WTC11 (cell line): ENCODE measurements at regions not wholly inside any gene's neighbourhood (a gene's known extent, or its start where the extent isn't known, plus 50 kb on each side); places are given as distances from the start of the nearest gene placed in this dataset.

Source experiments
- CREB1 ChIP-seq: sonication (generic); formaldehyde crosslinking; IDR thresholded peaks from 2 replicates; pipeline ENCODE4 v1.8.0; 2023; ENCODE audit warnings: mild to moderate bottlenecking, missing genetic modification reagents
- NFYB ChIP-seq: sonication (generic); formaldehyde crosslinking; conservative IDR thresholded peaks from 2 replicates; pipeline ENCODE4 v1.8.0; 2022; ENCODE audit warnings: low read depth, missing genetic modification reagents
- NR2C2 ChIP-seq: sonication (generic); formaldehyde crosslinking; IDR thresholded peaks from 2 replicates; pipeline ENCODE4 v1.8.0; 2022; ENCODE audit warnings: mild to moderate bottlenecking, missing genetic modification reagents
- TEAD4 ChIP-seq: sonication (generic); formaldehyde crosslinking; IDR thresholded peaks from 2 replicates; pipeline ENCODE4 v1.8.0; 2022; ENCODE audit warnings: mild to moderate bottlenecking, missing genetic modification reagents
- ZBTB21 ChIP-seq: sonication (generic); formaldehyde crosslinking; IDR thresholded peaks from 2 replicates; pipeline ENCODE4 v1.8.1; 2023; ENCODE audit warnings: mild to moderate bottlenecking, missing genetic modification reagents, borderline replicate concordance
- ZNF219 ChIP-seq: sonication (generic); formaldehyde crosslinking; IDR thresholded peaks from 2 replicates; pipeline ENCODE4 v1.8.0; 2023; ENCODE audit warnings: missing genetic modification reagents, mild to moderate bottlenecking, borderline replicate concordance
- TF ChIP-seq, protein P1 (sequence below): sonication (generic); formaldehyde crosslinking; IDR thresholded peaks from 2 replicates; pipeline ENCODE4 v1.8.1; 2022; ENCODE audit warnings: mild to moderate bottlenecking, moderate library complexity, missing genetic modification reagents
- TF ChIP-seq, protein P2 (sequence below): fragments of 250-450 bp; sonication (Bioruptor Pico); IDR thresholded peaks from 2 replicates; pipeline ENCODE4 v1.8.0; 2021; ENCODE audit warnings: mild to moderate bottlenecking
- TF ChIP-seq, protein P3 (sequence below): sonication (generic); formaldehyde crosslinking; IDR thresholded peaks from 2 replicates; pipeline ENCODE4 v1.8.0; 2022; ENCODE audit warnings: missing genetic modification reagents
- TF ChIP-seq, protein P4 (sequence below): fragments of 200-600 bp; IDR thresholded peaks from 2 replicates; pipeline ENCODE4 v1.8.0; 2022; ENCODE audit warnings: antibody characterized with exemption
- TF ChIP-seq, protein P5 (sequence below): sonication (generic); formaldehyde crosslinking; conservative IDR thresholded peaks from 2 replicates; pipeline ENCODE4 v1.8.1; 2022; ENCODE audit warnings: mild to moderate bottlenecking, missing genetic modification reagents
- TF ChIP-seq, protein P6 (sequence below): sonication (generic); formaldehyde crosslinking; IDR thresholded peaks from 2 replicates; pipeline ENCODE4 v1.8.1; 2023; ENCODE audit warnings: mild to moderate bottlenecking, missing genetic modification reagents, moderate library complexity

DNA sequence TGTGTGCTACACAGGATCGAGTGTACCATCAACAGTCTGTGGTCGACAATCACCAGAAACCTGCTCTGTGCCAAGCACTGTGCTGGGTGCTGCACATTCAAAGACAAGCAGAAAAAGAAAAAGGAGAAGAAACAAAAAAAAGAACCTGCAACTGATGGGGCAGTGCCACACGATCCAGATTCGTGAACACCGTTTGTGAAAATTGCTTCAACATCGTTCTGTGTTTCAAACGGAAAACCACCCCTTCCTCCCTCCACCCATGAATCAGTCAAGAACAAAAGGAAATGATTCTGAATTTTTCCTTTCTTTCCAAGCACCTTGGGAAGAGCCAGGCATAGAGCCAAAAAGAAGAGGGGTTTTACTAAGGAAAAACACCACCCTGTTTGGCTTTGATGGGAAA, 129.2 kb upstream of the ARID1B start:
- TF ChIP-seq ZBTB21 (CRISPR knock-in tag) (no peak), NFYB (CRISPR knock-in tag) (no peak), ZNF219 (CRISPR knock-in tag) (no peak), NR2C2 (no peak), TEAD4 (no peak), CREB1 (CRISPR knock-in tag) (no peak)
- TF ChIP-seq, protein P1, sequence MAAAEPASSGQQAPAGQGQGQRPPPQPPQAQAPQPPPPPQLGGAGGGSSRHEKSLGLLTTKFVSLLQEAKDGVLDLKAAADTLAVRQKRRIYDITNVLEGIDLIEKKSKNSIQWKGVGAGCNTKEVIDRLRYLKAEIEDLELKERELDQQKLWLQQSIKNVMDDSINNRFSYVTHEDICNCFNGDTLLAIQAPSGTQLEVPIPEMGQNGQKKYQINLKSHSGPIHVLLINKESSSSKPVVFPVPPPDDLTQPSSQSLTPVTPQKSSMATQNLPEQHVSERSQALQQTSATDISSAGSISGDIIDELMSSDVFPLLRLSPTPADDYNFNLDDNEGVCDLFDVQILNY: no peak
- TF ChIP-seq, protein P2, sequence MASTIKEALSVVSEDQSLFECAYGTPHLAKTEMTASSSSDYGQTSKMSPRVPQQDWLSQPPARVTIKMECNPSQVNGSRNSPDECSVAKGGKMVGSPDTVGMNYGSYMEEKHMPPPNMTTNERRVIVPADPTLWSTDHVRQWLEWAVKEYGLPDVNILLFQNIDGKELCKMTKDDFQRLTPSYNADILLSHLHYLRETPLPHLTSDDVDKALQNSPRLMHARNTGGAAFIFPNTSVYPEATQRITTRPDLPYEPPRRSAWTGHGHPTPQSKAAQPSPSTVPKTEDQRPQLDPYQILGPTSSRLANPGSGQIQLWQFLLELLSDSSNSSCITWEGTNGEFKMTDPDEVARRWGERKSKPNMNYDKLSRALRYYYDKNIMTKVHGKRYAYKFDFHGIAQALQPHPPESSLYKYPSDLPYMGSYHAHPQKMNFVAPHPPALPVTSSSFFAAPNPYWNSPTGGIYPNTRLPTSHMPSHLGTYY: no peak
- TF ChIP-seq, protein P3, sequence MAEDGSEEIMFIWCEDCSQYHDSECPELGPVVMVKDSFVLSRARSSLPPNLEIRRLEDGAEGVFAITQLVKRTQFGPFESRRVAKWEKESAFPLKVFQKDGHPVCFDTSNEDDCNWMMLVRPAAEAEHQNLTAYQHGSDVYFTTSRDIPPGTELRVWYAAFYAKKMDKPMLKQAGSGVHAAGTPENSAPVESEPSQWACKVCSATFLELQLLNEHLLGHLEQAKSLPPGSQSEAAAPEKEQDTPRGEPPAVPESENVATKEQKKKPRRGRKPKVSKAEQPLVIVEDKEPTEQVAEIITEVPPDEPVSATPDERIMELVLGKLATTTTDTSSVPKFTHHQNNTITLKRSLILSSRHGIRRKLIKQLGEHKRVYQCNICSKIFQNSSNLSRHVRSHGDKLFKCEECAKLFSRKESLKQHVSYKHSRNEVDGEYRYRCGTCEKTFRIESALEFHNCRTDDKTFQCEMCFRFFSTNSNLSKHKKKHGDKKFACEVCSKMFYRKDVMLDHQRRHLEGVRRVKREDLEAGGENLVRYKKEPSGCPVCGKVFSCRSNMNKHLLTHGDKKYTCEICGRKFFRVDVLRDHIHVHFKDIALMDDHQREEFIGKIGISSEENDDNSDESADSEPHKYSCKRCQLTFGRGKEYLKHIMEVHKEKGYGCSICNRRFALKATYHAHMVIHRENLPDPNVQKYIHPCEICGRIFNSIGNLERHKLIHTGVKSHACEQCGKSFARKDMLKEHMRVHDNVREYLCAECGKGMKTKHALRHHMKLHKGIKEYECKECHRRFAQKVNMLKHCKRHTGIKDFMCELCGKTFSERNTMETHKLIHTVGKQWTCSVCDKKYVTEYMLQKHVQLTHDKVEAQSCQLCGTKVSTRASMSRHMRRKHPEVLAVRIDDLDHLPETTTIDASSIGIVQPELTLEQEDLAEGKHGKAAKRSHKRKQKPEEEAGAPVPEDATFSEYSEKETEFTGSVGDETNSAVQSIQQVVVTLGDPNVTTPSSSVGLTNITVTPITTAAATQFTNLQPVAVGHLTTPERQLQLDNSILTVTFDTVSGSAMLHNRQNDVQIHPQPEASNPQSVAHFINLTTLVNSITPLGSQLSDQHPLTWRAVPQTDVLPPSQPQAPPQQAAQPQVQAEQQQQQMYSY (CRISPR knock-in tag): no peak
- TF ChIP-seq, protein P4, sequence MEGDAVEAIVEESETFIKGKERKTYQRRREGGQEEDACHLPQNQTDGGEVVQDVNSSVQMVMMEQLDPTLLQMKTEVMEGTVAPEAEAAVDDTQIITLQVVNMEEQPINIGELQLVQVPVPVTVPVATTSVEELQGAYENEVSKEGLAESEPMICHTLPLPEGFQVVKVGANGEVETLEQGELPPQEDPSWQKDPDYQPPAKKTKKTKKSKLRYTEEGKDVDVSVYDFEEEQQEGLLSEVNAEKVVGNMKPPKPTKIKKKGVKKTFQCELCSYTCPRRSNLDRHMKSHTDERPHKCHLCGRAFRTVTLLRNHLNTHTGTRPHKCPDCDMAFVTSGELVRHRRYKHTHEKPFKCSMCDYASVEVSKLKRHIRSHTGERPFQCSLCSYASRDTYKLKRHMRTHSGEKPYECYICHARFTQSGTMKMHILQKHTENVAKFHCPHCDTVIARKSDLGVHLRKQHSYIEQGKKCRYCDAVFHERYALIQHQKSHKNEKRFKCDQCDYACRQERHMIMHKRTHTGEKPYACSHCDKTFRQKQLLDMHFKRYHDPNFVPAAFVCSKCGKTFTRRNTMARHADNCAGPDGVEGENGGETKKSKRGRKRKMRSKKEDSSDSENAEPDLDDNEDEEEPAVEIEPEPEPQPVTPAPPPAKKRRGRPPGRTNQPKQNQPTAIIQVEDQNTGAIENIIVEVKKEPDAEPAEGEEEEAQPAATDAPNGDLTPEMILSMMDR: no peak
- TF ChIP-seq, protein P5, sequence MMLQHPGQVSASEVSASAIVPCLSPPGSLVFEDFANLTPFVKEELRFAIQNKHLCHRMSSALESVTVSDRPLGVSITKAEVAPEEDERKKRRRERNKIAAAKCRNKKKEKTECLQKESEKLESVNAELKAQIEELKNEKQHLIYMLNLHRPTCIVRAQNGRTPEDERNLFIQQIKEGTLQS: no peak
- TF ChIP-seq, protein P6, sequence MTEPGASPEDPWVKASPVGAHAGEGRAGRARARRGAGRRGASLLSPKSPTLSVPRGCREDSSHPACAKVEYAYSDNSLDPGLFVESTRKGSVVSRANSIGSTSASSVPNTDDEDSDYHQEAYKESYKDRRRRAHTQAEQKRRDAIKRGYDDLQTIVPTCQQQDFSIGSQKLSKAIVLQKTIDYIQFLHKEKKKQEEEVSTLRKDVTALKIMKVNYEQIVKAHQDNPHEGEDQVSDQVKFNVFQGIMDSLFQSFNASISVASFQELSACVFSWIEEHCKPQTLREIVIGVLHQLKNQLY: no peak
